GM12875 (cell line): ENCODE measurements at regions not wholly inside any gene's neighbourhood (a gene's known extent, or its start where the extent isn't known, plus 50 kb on each side); places are given as distances from the start of the nearest gene placed in this dataset.

Experiments
- H3K4me3 ChIP-seq: one replicate; pipeline ENCODE4 v1.5.1; 2011; ENCODE audit warnings: low read depth, low read length, control low read depth
- TF ChIP-seq, protein P1 (sequence below): IDR thresholded peaks from 2 replicates; pipeline ENCODE4 v1.5.1; 2011; ENCODE audit warnings: low read depth, mild to moderate bottlenecking, control low read depth, inconsistent platforms, low read length, moderate library complexity, borderline replicate concordance; ENCODE audit not compliant: insufficient read depth

DNA sequence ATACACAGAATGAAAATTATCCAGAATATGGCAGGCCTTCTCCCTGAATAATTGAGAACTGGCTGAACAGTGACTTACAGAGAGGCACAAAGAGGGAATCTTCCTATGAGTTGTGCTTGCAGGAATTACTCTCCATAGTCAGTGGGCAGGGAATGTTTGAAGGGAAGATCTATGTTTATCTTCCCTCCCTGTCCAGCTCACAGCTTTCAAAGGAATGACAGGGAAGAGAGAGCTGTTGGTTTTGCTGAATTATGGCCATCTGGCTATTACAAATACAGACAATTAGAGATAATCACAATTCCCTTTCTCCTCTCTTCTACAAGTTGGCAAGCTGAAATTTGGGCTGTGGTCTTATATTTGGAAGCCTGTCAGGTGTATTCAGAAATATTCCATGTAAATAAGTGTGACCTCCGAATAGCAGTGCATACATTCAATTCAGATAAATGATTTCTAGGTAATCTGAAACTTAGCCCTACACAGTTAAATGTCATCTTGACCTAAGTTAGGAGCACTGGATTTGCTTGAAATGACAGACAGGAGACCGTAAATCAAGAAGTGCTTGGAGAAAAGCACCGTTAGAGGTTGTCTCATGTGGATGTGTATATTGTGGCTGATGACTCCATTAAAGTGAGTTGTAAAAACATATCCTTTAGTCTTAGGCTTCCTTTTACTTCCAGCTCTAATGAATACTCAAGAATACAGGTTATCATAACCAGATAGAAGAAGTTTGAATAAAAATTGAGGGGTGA is 136.8 kb downstream of the C4orf33 start:
- TF ChIP-seq, protein P1, sequence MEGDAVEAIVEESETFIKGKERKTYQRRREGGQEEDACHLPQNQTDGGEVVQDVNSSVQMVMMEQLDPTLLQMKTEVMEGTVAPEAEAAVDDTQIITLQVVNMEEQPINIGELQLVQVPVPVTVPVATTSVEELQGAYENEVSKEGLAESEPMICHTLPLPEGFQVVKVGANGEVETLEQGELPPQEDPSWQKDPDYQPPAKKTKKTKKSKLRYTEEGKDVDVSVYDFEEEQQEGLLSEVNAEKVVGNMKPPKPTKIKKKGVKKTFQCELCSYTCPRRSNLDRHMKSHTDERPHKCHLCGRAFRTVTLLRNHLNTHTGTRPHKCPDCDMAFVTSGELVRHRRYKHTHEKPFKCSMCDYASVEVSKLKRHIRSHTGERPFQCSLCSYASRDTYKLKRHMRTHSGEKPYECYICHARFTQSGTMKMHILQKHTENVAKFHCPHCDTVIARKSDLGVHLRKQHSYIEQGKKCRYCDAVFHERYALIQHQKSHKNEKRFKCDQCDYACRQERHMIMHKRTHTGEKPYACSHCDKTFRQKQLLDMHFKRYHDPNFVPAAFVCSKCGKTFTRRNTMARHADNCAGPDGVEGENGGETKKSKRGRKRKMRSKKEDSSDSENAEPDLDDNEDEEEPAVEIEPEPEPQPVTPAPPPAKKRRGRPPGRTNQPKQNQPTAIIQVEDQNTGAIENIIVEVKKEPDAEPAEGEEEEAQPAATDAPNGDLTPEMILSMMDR, result no peak

DNA sequence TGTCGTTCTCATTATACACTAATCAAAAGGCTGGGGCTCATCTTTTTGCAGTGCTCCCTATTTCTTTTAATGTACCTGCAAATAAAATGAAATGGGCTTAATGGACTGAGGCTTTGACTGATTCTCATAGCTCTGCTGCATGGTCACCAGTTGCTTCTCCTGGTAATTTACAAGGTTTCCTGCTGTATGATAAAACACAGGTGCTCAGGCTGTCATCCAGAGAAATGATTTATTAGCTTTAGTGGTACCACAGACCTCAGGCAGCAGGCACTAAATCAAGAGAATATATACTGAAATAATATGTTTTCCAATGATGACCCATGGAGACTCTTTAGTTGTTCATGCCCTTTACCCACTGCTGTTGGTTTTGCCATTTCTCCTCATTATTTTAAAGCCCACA is 137.7 kb downstream of the C4orf33 start:
- no peak overlapping the region for H3K4me3 ChIP-seq
- TF ChIP-seq, protein P1, result no peak

More for the DNA sequence above, 136.8 kb downstream of the C4orf33 start:
- no peak overlapping the region for H3K4me3 ChIP-seq

DNA sequence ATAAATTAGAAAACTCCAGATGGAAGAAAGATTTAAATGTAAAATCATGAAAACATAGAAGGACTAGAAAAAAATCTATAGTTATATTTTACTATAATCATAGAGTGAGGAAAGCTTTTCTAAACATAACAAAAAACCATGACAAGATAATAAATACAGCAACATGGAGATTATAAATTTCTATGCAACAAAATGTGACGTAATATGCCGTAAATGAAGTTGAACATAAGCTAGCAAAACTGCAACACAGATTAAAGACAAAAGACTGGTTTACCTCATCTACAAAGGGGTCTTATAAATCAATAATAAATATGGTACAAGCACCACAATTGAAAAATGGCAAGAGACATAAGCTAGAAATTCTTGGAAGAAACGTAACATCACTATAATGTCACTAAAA is 140.4 kb downstream of the C4orf33 start:
- H3K4me3 ChIP-seq, result no peak overlapping the region
- TF ChIP-seq, protein P1, result no peak

DNA sequence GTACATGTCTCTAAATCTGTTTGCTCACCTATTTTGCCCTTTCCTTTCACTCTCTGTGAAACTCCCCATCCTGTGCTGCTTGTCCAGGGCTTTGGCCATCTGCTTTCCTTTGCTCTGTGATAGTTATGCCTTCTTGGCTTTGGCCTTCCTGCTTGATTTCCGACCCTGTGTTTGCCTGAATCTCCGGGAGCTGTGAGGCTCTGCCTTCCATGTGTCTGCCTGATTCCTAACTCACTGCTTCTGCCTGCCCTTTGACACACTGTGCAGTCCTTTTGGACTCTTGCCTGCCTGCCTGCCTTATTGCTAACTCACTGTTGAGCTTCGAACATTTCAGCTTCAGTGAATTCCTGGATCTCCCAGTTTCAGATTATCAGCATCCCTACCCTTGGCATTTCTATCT is 143.1 kb downstream of the C4orf33 start:
- H3K4me3 ChIP-seq, result no peak overlapping the region
- TF ChIP-seq, protein P1, result no peak

DNA sequence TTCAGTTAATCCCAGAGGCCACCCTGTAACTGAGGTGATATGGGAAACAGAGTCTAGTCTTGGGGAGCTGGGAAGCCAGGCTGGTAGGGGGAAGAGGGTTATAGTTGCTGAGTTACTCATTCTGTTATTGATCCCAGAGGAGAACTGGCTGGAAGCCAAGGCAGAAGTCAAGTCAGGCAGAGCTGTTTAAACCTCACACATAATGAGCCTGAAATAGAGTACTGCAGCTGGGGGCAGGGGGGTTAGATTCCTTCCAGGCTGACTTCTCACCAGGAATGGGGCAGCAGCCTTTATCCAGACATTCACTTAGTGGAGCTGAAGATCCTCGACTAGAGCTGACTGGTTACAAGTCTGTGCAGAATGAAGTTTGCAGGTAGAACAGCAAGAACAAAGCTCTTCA is 144.9 kb downstream of the C4orf33 start:
- H3K4me3 ChIP-seq, result no peak overlapping the region
- TF ChIP-seq, protein P1, result no peak

DNA sequence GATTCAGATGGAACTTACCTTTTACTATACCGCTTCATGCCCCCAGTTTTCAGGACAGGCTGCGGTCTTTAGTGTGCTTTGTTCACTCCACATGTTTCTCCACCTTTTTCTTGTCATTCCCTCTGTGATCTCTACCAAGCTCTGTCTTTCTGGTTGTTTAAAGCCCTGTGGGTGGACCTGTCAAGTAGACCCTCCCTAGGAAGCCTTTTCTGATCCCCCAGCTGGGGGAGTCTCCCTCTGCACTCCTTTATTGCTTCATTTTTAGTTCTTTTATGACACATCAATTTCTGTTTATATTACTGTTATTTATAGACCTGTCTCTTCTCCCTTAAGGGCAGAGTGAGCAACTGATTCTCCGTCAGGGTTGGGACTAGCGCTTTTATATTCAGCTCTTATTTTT is 150.2 kb downstream of the C4orf33 start:
- TF ChIP-seq, protein P1, result no peak
- H3K4me3 ChIP-seq, result no peak overlapping the region

DNA sequence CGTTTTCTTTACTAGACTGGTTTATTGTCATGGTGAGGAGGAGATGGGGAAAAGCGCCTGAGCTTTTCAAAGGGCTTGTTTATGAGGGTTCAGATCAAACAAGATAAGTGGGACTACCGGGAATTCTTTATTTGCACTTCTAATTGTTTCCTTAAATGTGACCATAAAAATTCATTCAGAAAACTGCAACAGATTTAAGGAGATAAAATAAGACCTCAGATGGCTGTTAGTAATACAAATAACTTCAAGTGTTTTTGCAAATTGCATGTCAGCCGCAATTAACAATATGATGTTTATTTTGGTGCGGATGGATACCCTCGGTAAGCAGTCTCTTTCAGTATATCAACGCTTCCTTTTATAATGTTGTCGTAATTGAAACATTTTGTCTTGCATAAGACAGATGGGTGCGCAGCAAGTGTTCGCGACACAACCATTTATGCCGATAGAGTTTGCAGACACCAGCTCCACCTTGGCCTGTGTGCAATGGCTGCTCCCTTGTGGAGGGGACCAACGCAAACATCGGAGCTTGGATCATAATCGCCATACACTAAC is 151.0 kb downstream of the C4orf33 start:
- TF ChIP-seq, protein P1, result no peak
- no peak overlapping the region for H3K4me3 ChIP-seq
